GM23338 (cell line): ENCODE measurements at regions not wholly inside any gene's neighbourhood (a gene's known extent, or its start where the extent isn't known, plus 50 kb on each side); places are given as distances from the start of the nearest gene placed in this dataset.
A peak's percentile ranks its signal among the peaks of the same experiment; 100 is the strongest.

ENCODE experiments used
- ATAC-seq: fragments of 200-7000 bp; cut with Tn5 transposase; 3 replicates; pipeline ENCODE4 v1.9.1; 2020
- DNase-seq: peaks from one replicate; pipeline ENCODE4 v3.0.0-alpha.2; 2015; ENCODE audit warnings: low spot score
- H2AFZ ChIP-seq: fragments of 200-600 bp; sonication (generic); 2 replicates; pipeline ENCODE4 v1.8.0; 2016; ENCODE audit warnings: antibody characterized with exemption, mild to moderate bottlenecking, moderate library complexity
- H3F3A ChIP-seq: fragments of 200-600 bp; sonication (generic); replicated peaks from 2 replicates; pipeline ENCODE4 v1.8.0; 2017; ENCODE audit warnings: antibody characterized with exemption, mixed run types, low read depth
- H3K27ac ChIP-seq: fragments of 200-600 bp; sonication (generic); 2 replicates; pipeline ENCODE4 v1.6.1; 2016; ENCODE audit warnings: low read depth
- H3K27me3 ChIP-seq: fragments of 200-600 bp; sonication (generic); 2 replicates; pipeline ENCODE4 v1.8.0; 2016; ENCODE audit warnings: mild to moderate bottlenecking, mixed run types, moderate library complexity; ENCODE audit not compliant: insufficient read depth
- H3K36me3 ChIP-seq: fragments of 200-600 bp; sonication (generic); 2 replicates; pipeline ENCODE4 v1.8.0; 2016; ENCODE audit warnings: mild to moderate bottlenecking; ENCODE audit not compliant: insufficient read depth
- H3K4me1 ChIP-seq: fragments of 200-600 bp; sonication (generic); 2 replicates; pipeline ENCODE4 v1.8.0; 2016; ENCODE audit warnings: mild to moderate bottlenecking, moderate library complexity; ENCODE audit not compliant: insufficient read depth
- H3K4me2 ChIP-seq: fragments of 200-600 bp; sonication (generic); 2 replicates; pipeline ENCODE4 v1.7.1; 2017; ENCODE audit warnings: mixed run types
- H3K4me3 ChIP-seq: fragments of 200-600 bp; sonication (generic); 2 replicates; pipeline ENCODE4 v1.6.1; 2016; ENCODE audit warnings: mixed run types
- H3K79me2 ChIP-seq: fragments of 200-600 bp; sonication (generic); replicated peaks from 2 replicates; pipeline ENCODE4 v1.8.0; 2017; ENCODE audit warnings: mild to moderate bottlenecking; ENCODE audit not compliant: insufficient read depth
- H3K9me2 ChIP-seq: fragments of 200-600 bp; sonication (generic); 2 replicates; pipeline ENCODE4 v1.8.0; 2017; ENCODE audit not compliant: insufficient read depth
- H4K20me1 ChIP-seq: fragments of 200-600 bp; sonication (generic); replicated peaks from 2 replicates; pipeline ENCODE4 v1.8.0; 2017; ENCODE audit warnings: mild to moderate bottlenecking; ENCODE audit not compliant: insufficient read depth
- H3K27ac Mint-ChIP-seq: 2 replicates; pipeline ENCODE4 v1.8.0; 2020; ENCODE audit warnings: inconsistent platforms, mild to moderate bottlenecking, moderate library complexity, mixed read lengths
- H3K27me3 Mint-ChIP-seq: 3 replicates; pipeline ENCODE4 v1.8.0; 2022; ENCODE audit warnings: low read depth, mild to moderate bottlenecking, moderate library complexity, mixed read lengths, inconsistent platforms; ENCODE audit not compliant: insufficient read depth, poor library complexity
- H3K36me3 Mint-ChIP-seq: 3 replicates; pipeline ENCODE4 v1.8.0; 2021; ENCODE audit warnings: low read depth, mild to moderate bottlenecking, inconsistent platforms, moderate library complexity, mixed read lengths
- H3K4me1 Mint-ChIP-seq: 3 replicates; pipeline ENCODE4 v1.8.0; 2020; ENCODE audit warnings: mild to moderate bottlenecking, inconsistent platforms, mixed read lengths
- H3K4me3 Mint-ChIP-seq: 3 replicates; pipeline ENCODE4 v1.8.0; 2021; ENCODE audit warnings: moderate library complexity, mild to moderate bottlenecking, inconsistent platforms, mixed read lengths
- H3K9me3 Mint-ChIP-seq: 3 replicates; pipeline ENCODE4 v1.8.0; 2020; ENCODE audit warnings: moderate library complexity, mild to moderate bottlenecking, inconsistent platforms, mixed read lengths
- CREB1 ChIP-seq: fragments of 250-450 bp; sonication (Bioruptor Pico); IDR thresholded peaks from 2 replicates; pipeline ENCODE4 v1.5.0; 2020; ENCODE audit warnings: low read depth, mild to moderate bottlenecking, moderate library complexity
- EZH2 ChIP-seq: fragments of 200-600 bp; sonication (generic); IDR thresholded peaks from one replicate; pipeline ENCODE4 v1.8.0; 2017; ENCODE audit warnings: antibody characterized with exemption, mild to moderate bottlenecking, low read depth; ENCODE audit not compliant: unreplicated experiment
- EZH2phosphoT487 ChIP-seq: fragments of 200-600 bp; sonication (generic); IDR thresholded peaks from one replicate; pipeline ENCODE4 v1.8.1; 2018; ENCODE audit warnings: antibody characterized with exemption; ENCODE audit not compliant: unreplicated experiment
- JUNB ChIP-seq: IDR thresholded peaks from one replicate; pipeline ENCODE4 v1.6.1; 2016; ENCODE audit warnings: antibody characterized with exemption; ENCODE audit not compliant: unreplicated experiment
- NANOG ChIP-seq: IDR thresholded peaks from 2 replicates; pipeline ENCODE4 v1.6.1; 2016; ENCODE audit warnings: antibody characterized with exemption, borderline replicate concordance
- POLR2AphosphoS5 ChIP-seq: IDR thresholded peaks from 2 replicates; pipeline ENCODE4 v1.6.1; 2016; ENCODE audit warnings: antibody characterized with exemption, low read depth
- STAT1 ChIP-seq: IDR thresholded peaks from one replicate; pipeline ENCODE4 v1.6.1; 2016; ENCODE audit warnings: antibody characterized with exemption; ENCODE audit not compliant: unreplicated experiment
- ZNF114 ChIP-seq: fragments of 250-450 bp; sonication (Bioruptor Pico); IDR thresholded peaks from 2 replicates; pipeline ENCODE4 v1.5.0; 2020; ENCODE audit warnings: mild to moderate bottlenecking, moderate library complexity
- ZNF331 ChIP-seq: fragments of 250-450 bp; sonication (Bioruptor Pico); IDR thresholded peaks from 2 replicates; pipeline ENCODE4 v1.5.0; 2020; ENCODE audit warnings: low read depth, mild to moderate bottlenecking, moderate library complexity
- TF ChIP-seq, protein P1 (sequence below): fragments of 250-450 bp; sonication (Bioruptor Pico); IDR thresholded peaks from 2 replicates; pipeline ENCODE4 v1.5.0; 2020; ENCODE audit warnings: mild to moderate bottlenecking, moderate library complexity
- TF ChIP-seq, protein P2 (sequence below), 2 experiments: fragments of 200-600 bp in 1 of 2; sonication (generic) in 1 of 2; conservative IDR thresholded peaks; 2 replicates each; pipeline versions ENCODE4 v1.5.1 to v1.6.1; 2016 to 2017; ENCODE audit warnings: antibody characterized with exemption in 2 of 2, low read depth in 2 of 2, mild to moderate bottlenecking in 2 of 2, moderate library complexity in 1 of 2

DNA sequence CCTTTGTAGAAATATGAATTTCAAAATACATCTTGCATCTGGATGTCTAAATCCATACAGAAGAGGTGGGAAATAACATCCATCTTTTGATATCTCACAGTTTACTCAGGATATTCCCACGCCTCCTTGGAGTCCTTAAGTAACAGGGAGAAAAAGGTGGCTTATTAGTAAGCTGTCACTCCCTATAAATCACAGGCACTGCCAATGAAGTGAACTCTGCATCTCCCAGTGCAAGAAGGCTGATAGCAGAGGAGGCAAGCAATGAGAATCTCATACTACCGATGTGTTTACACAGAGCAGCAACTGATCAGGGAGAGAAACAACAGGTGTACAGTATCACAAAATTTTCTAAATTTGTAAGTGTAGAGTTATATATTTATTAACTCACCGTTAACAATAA lies 551.8 kb downstream of the NXPH1 start (continued):
- TF ChIP-seq STAT1 (no peak), JUNB (no peak), EZH2phosphoT487 (no peak)

DNA sequence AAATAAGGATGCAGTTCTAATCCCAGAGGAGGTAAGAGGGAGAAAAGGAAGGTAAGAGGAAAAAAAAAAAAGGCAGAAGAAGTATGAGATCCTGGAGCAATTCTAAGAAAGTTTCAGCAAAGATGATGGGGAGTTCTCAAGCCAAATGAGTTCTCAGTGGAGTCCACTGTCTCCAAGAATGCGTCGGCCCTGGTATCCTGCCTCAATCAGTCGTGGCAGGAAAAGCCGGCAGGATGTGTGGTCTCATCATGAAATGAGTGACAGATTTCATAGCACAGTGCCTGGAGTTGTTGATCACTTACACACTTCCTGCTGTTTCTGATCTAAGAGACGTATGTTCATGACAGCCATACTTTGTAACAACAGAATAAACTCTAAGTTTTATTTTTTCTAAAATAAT lies 554.9 kb downstream of the NXPH1 start:
- peaks cover 2% of the 10 kb centered on the region; the same call in 2 of the 3 replicates for H3K4me1 Mint-ChIP-seq
- H3K27me3 Mint-ChIP-seq, result no peaks in the 10 kb centered on the region
- peaks cover 1% of the 10 kb centered on the region; the same call in 1 of the 2 replicates for H3K4me1 ChIP-seq
- no peak for TF ChIP-seq CREB1 (CRISPR knock-in tag)
- TF ChIP-seq, protein P1, sequence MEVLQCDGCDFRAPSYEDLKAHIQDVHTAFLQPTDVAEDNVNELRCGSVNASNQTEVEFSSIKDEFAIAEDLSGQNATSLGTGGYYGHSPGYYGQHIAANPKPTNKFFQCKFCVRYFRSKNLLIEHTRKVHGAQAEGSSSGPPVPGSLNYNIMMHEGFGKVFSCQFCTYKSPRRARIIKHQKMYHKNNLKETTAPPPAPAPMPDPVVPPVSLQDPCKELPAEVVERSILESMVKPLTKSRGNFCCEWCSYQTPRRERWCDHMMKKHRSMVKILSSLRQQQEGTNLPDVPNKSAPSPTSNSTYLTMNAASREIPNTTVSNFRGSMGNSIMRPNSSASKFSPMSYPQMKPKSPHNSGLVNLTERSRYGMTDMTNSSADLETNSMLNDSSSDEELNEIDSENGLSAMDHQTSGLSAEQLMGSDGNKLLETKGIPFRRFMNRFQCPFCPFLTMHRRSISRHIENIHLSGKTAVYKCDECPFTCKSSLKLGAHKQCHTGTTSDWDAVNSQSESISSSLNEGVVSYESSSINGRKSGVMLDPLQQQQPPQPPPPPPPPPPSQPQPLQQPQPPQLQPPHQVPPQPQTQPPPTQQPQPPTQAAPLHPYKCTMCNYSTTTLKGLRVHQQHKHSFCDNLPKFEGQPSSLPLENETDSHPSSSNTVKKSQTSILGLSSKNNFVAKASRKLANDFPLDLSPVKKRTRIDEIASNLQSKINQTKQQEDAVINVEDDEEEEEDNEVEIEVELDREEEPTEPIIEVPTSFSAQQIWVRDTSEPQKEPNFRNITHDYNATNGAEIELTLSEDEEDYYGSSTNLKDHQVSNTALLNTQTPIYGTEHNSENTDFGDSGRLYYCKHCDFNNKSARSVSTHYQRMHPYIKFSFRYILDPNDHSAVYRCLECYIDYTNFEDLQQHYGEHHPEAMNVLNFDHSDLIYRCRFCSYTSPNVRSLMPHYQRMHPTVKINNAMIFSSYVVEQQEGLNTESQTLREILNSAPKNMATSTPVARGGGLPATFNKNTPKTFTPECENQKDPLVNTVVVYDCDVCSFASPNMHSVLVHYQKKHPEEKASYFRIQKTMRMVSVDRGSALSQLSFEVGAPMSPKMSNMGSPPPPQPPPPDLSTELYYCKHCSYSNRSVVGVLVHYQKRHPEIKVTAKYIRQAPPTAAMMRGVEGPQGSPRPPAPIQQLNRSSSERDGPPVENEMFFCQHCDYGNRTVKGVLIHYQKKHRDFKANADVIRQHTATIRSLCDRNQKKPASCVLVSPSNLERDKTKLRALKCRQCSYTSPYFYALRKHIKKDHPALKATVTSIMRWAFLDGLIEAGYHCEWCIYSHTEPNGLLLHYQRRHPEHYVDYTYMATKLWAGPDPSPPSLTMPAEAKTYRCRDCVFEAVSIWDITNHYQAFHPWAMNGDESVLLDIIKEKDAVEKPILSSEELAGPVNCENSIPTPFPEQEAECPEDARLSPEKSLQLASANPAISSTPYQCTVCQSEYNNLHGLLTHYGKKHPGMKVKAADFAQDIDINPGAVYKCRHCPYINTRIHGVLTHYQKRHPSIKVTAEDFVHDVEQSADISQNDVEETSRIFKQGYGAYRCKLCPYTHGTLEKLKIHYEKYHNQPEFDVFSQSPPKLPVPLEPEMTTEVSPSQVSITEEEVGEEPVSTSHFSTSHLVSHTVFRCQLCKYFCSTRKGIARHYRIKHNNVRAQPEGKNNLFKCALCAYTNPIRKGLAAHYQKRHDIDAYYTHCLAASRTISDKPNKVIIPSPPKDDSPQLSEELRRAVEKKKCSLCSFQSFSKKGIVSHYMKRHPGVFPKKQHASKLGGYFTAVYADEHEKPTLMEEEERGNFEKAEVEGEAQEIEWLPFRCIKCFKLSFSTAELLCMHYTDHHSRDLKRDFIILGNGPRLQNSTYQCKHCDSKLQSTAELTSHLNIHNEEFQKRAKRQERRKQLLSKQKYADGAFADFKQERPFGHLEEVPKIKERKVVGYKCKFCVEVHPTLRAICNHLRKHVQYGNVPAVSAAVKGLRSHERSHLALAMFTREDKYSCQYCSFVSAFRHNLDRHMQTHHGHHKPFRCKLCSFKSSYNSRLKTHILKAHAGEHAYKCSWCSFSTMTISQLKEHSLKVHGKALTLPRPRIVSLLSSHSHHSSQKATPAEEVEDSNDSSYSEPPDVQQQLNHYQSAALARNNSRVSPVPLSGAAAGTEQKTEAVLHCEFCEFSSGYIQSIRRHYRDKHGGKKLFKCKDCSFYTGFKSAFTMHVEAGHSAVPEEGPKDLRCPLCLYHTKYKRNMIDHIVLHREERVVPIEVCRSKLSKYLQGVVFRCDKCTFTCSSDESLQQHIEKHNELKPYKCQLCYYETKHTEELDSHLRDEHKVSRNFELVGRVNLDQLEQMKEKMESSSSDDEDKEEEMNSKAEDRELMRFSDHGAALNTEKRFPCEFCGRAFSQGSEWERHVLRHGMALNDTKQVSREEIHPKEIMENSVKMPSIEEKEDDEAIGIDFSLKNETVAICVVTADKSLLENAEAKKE (CRISPR knock-in tag), result no peak
- TF ChIP-seq, protein P2, sequence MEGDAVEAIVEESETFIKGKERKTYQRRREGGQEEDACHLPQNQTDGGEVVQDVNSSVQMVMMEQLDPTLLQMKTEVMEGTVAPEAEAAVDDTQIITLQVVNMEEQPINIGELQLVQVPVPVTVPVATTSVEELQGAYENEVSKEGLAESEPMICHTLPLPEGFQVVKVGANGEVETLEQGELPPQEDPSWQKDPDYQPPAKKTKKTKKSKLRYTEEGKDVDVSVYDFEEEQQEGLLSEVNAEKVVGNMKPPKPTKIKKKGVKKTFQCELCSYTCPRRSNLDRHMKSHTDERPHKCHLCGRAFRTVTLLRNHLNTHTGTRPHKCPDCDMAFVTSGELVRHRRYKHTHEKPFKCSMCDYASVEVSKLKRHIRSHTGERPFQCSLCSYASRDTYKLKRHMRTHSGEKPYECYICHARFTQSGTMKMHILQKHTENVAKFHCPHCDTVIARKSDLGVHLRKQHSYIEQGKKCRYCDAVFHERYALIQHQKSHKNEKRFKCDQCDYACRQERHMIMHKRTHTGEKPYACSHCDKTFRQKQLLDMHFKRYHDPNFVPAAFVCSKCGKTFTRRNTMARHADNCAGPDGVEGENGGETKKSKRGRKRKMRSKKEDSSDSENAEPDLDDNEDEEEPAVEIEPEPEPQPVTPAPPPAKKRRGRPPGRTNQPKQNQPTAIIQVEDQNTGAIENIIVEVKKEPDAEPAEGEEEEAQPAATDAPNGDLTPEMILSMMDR (conservative IDR thresholded peaks at IDR 0.05; ENCODE audit: low read depth in 2 of 2), result no peak
- TF ChIP-seq EZH2phosphoT487, result no peak
- no peak for TF ChIP-seq JUNB
- TF ChIP-seq ZNF114 (CRISPR knock-in tag), result no peak
- no peak for TF ChIP-seq EZH2
- TF ChIP-seq POLR2AphosphoS5, result no peak
- no peak for TF ChIP-seq NANOG
- no peak for TF ChIP-seq STAT1
- no peak for TF ChIP-seq ZNF331 (CRISPR knock-in tag)
- H3K36me3 ChIP-seq, result no peaks in the 10 kb centered on the region
- no peaks in the 10 kb centered on the region for H3K9me3 Mint-ChIP-seq
- H3F3A ChIP-seq, result no peaks in the 10 kb centered on the region
- H3K4me2 ChIP-seq, result no peak overlapping the region
- no peak overlapping the region for H3K27ac Mint-ChIP-seq
- no peak for ATAC-seq
- DNase-seq, result peak; percentile 3
- H3K4me3 Mint-ChIP-seq, result no peak overlapping the region
- no peak overlapping the region for H2AFZ ChIP-seq
- no peak overlapping the region for H3K27ac ChIP-seq
- no peaks in the 10 kb centered on the region for H3K79me2 ChIP-seq
- no peaks in the 10 kb centered on the region for H3K36me3 Mint-ChIP-seq
- no peaks in the 10 kb centered on the region for H3K9me2 ChIP-seq
- H3K4me3 ChIP-seq, result no peak overlapping the region
- H3K27me3 ChIP-seq, result no peaks in the 10 kb centered on the region
- no peaks in the 10 kb centered on the region for H4K20me1 ChIP-seq
